ENCODE measurements at regions not wholly inside any gene's neighbourhood (a gene's known extent, or its start where the extent isn't known, plus 50 kb on each side); places are given as distances from the start of the nearest gene placed in this dataset.

DNA sequence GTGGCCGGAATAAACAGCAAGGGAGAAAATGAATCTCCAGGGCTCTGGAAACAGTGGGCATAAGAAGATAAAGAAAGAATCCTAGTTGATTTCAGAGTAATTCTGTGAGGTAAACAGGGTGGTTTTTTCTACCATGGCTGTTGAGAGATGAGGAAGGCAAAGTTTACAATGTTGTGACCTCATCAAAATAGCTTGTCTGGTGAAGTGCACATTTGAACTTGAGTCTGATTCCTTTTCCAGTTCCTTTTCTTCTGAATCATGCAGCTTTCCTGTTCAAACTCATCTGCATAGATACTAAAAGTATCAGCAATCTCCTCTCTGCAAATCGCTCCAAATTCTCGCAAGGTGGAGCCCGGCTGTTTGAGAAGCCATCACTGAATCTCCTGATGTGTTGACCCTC, 161.7 kb downstream of the PLPP3 start:
- TF ChIP-seq NFYB (CRISPR knock-in tag; conservative IDR thresholded peaks at IDR 0.05; ENCODE audit: low read depth) = no peak
- no peak for TF ChIP-seq SP1 (CRISPR knock-in tag; conservative IDR thresholded peaks at IDR 0.05)
- TF ChIP-seq, protein P1, sequence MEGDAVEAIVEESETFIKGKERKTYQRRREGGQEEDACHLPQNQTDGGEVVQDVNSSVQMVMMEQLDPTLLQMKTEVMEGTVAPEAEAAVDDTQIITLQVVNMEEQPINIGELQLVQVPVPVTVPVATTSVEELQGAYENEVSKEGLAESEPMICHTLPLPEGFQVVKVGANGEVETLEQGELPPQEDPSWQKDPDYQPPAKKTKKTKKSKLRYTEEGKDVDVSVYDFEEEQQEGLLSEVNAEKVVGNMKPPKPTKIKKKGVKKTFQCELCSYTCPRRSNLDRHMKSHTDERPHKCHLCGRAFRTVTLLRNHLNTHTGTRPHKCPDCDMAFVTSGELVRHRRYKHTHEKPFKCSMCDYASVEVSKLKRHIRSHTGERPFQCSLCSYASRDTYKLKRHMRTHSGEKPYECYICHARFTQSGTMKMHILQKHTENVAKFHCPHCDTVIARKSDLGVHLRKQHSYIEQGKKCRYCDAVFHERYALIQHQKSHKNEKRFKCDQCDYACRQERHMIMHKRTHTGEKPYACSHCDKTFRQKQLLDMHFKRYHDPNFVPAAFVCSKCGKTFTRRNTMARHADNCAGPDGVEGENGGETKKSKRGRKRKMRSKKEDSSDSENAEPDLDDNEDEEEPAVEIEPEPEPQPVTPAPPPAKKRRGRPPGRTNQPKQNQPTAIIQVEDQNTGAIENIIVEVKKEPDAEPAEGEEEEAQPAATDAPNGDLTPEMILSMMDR (IDR thresholded peaks at IDR 0.05) = no peak
- TF ChIP-seq, protein P2, sequence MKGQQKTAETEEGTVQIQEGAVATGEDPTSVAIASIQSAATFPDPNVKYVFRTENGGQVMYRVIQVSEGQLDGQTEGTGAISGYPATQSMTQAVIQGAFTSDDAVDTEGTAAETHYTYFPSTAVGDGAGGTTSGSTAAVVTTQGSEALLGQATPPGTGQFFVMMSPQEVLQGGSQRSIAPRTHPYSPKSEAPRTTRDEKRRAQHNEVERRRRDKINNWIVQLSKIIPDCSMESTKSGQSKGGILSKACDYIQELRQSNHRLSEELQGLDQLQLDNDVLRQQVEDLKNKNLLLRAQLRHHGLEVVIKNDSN (CRISPR knock-in tag; IDR thresholded peaks at IDR 0.05) = no peak
- TF ChIP-seq, protein P3, sequence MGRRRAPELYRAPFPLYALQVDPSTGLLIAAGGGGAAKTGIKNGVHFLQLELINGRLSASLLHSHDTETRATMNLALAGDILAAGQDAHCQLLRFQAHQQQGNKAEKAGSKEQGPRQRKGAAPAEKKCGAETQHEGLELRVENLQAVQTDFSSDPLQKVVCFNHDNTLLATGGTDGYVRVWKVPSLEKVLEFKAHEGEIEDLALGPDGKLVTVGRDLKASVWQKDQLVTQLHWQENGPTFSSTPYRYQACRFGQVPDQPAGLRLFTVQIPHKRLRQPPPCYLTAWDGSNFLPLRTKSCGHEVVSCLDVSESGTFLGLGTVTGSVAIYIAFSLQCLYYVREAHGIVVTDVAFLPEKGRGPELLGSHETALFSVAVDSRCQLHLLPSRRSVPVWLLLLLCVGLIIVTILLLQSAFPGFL (CRISPR knock-in tag; IDR thresholded peaks at IDR 0.05; ENCODE audit: borderline replicate concordance) = no peak
- TF ChIP-seq, protein P4, sequence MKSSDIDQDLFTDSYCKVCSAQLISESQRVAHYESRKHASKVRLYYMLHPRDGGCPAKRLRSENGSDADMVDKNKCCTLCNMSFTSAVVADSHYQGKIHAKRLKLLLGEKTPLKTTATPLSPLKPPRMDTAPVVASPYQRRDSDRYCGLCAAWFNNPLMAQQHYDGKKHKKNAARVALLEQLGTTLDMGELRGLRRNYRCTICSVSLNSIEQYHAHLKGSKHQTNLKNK (CRISPR knock-in tag; IDR thresholded peaks at IDR 0.05) = no peak
- no peak for TF ChIP-seq TEAD4 (CRISPR knock-in tag; IDR thresholded peaks at IDR 0.05)
- TF ChIP-seq, protein P5, sequence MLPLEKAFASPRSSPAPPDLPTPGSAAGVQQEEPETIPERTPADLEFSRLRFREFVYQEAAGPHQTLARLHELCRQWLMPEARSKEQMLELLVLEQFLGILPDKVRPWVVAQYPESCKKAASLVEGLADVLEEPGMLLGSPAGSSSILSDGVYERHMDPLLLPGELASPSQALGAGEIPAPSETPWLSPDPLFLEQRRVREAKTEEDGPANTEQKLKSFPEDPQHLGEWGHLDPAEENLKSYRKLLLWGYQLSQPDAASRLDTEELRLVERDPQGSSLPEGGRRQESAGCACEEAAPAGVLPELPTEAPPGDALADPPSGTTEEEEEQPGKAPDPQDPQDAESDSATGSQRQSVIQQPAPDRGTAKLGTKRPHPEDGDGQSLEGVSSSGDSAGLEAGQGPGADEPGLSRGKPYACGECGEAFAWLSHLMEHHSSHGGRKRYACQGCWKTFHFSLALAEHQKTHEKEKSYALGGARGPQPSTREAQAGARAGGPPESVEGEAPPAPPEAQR (CRISPR knock-in tag; IDR thresholded peaks at IDR 0.05) = no peak
- TF ChIP-seq NR3C1 (CRISPR knock-in tag; conservative IDR thresholded peaks at IDR 0.05; ENCODE audit: low read depth) = no peak
